ENCODE measurements at regions not wholly inside any gene's neighbourhood (a gene's known extent, or its start where the extent isn't known, plus 50 kb on each side); places are given as distances from the start of the nearest gene placed in this dataset.
"Not testable (repeated sequence)": the region's sequence is repeated elsewhere in the genome, so short reads cannot be mapped to it uniquely, and the experiment has no call there.

- Histone ChIP-seq H3K4me1 (no peaks in the 10 kb centered on the region), H3K27me3 (no peaks in the 10 kb centered on the region), H3K27ac (no peak overlapping the region), H3K9me3 (no peaks in the 10 kb centered on the region), H3K4me3 (no peak overlapping the region), H3K36me3 (no peaks in the 10 kb centered on the region)
- 73 to 91% (median 85%) methylated on average over 7 of the region's 7 CpGs for WGBS, 5 donors
- intact Hi-C loops (cut with DNase I; ENCODE audit: low total_unique reads): no loop called here
- no peak for TF ChIP-seq EP300 (IDR thresholded peaks at IDR 0.05)
- no peak for TF ChIP-seq POLR2AphosphoS5 (IDR thresholded peaks at IDR 0.05)
- no peak for TF ChIP-seq CTCF (IDR thresholded peaks at IDR 0.05)
- TF ChIP-seq POLR2A (IDR thresholded peaks at IDR 0.05): no peak
- DNase-seq: no peak
Observed at GRCh38 chr2:48081317-48081628, 175.0 kb upstream of the FBXO11 start.

GRCh38 chr2:48085888-48086287 is 179.6 kb upstream of the FBXO11 start:
- 88 to 96% (median 91%) methylated on average over 1 of the region's 1 CpG for WGBS, 5 donors
- no peaks in the 10 kb centered on the region for H3K4me1 ChIP-seq
- intact Hi-C loops (cut with DNase I; ENCODE audit: low total_unique reads): no loop called here
- H3K4me3 ChIP-seq: no peak overlapping the region
- no peaks in the 10 kb centered on the region for H3K36me3 ChIP-seq
- H3K9me3 ChIP-seq: peaks cover 0 to 4% (median 0%) of the 10 kb centered on the region in 4 donors
- no peaks in the 10 kb centered on the region for H3K27me3 ChIP-seq
- DNase-seq: no peak
- no peak overlapping the region for H3K27ac ChIP-seq
- no peak for TF ChIP-seq POLR2AphosphoS5 (IDR thresholded peaks at IDR 0.05)
- TF ChIP-seq CTCF (IDR thresholded peaks at IDR 0.05): no peak
- TF ChIP-seq POLR2A (IDR thresholded peaks at IDR 0.05): no peak
- TF ChIP-seq EP300 (IDR thresholded peaks at IDR 0.05): no peak

GRCh38 chr2:48088994-48089393 is 182.7 kb upstream of the FBXO11 start:
- H3K4me1 ChIP-seq: no peaks in the 10 kb centered on the region
- intact Hi-C loops (cut with DNase I; ENCODE audit: low total_unique reads): no loop called here
- no peak overlapping the region for H3K4me3 ChIP-seq
- no peak for TF ChIP-seq POLR2AphosphoS5 (IDR thresholded peaks at IDR 0.05)
- TF ChIP-seq CTCF (IDR thresholded peaks at IDR 0.05): no peak
- no peak for TF ChIP-seq EP300 (IDR thresholded peaks at IDR 0.05)
- TF ChIP-seq POLR2A (IDR thresholded peaks at IDR 0.05): no peak
- no peaks in the 10 kb centered on the region for H3K27me3 ChIP-seq
- WGBS, 5 donors: 76 to 85% (median 78%) methylated on average over 2 of the region's 2 CpGs
- H3K27ac ChIP-seq: no peak overlapping the region
- DNase-seq: no peak
- H3K9me3 ChIP-seq: peaks cover 0 to 7% (median 1%) of the 10 kb centered on the region in 4 donors
- H3K36me3 ChIP-seq: no peaks in the 10 kb centered on the region

- whole genome bisulfite sequencing, 5 donors: 49 to 67% (median 52%) methylated on average over 1 of the region's 1 CpG
- Histone ChIP-seq H3K27me3 (no peaks in the 10 kb centered on the region), H3K4me1 (no peaks in the 10 kb centered on the region), H3K4me3 (no peak overlapping the region), H3K36me3 (no peaks in the 10 kb centered on the region), H3K9me3 (peaks cover 0 to 7% (median 1%) of the 10 kb centered on the region in 4 donors), H3K27ac (no peak overlapping the region)
- intact Hi-C loops (cut with DNase I; ENCODE audit: low total_unique reads): no loop called here
- no peak for DNase-seq
- no peak for TF ChIP-seq POLR2AphosphoS5 (IDR thresholded peaks at IDR 0.05)
- no peak for TF ChIP-seq EP300 (IDR thresholded peaks at IDR 0.05)
Observed at GRCh38 chr2:48089644-48090043, 183.3 kb upstream of the FBXO11 start.

- H3K4me1 ChIP-seq: no peaks in the 10 kb centered on the region
- H3K36me3 ChIP-seq: no peaks in the 10 kb centered on the region
- intact Hi-C loops (cut with DNase I; ENCODE audit: low total_unique reads): no loop called here
- peak in 1 of 2 donors; percentile 44 for DNase-seq
- TF ChIP-seq EP300 (IDR thresholded peaks at IDR 0.05) (no peak), POLR2AphosphoS5 (IDR thresholded peaks at IDR 0.05) (no peak), CTCF (IDR thresholded peaks at IDR 0.05) (no peak), POLR2A (IDR thresholded peaks at IDR 0.05) (no peak)
- 88 to 93% (median 90%) methylated on average over 4 of the region's 4 CpGs for WGBS, 5 donors
- H3K27me3 ChIP-seq: no peaks in the 10 kb centered on the region
- no peak overlapping the region for H3K4me3 ChIP-seq
- peaks cover 0 to 7% (median 1%) of the 10 kb centered on the region in 4 donors for H3K9me3 ChIP-seq
- no peak overlapping the region for H3K27ac ChIP-seq
Observed at GRCh38 chr2:48092846-48093803, 186.8 kb upstream of the FBXO11 start.

GRCh38 chr2:48096765-48097164 is 190.5 kb upstream of the FBXO11 start:
- H3K4me3 ChIP-seq; H3K4me1 ChIP-seq; DNase-seq; H3K27me3 ChIP-seq; intact Hi-C loops (cut with DNase I; ENCODE audit: low total_unique reads); H3K27ac ChIP-seq; H3K36me3 ChIP-seq; H3K9me3 ChIP-seq: not testable (repeated sequence)
- WGBS, 5 donors: 50 to 91% (median 87%) methylated on average over 1 of the region's 1 CpG

Data from stomach (tissue), 8 donors.